Activated B cell treated with CpG ODN at 0.5 μM for 24 hours (primary cell): ENCODE measurements at regions not wholly inside any gene's neighbourhood (a gene's known extent, or its start where the extent isn't known, plus 50 kb on each side); places are given as distances from the start of the nearest gene placed in this dataset.

Source experiments
- ATAC-seq: fragments of 200-7000 bp; cut with Tn5 transposase; one replicate; pipeline ENCODE4 v1.10.0; 2021; ENCODE audit warnings: low read depth, mild to moderate bottlenecking, moderate library complexity
- CTCF ChIA-PET: fragments of 350-600 bp; sonication (Branson Sonifier 250); formaldehyde crosslinking; loops from one replicate; lab custom pipeline; 2021; ENCODE audit warnings: antibody characterized with exemption; lab: Charles Lee
- POLR2A ChIA-PET: fragments of 350-600 bp; sonication (Branson Sonifier 250); formaldehyde crosslinking; loops from one replicate; lab custom pipeline; 2021; ENCODE audit warnings: antibody characterized with exemption; lab: Charles Lee
- DNase-seq: peaks from one replicate; pipeline ENCODE4 v3.0.0; 2022
- H3K27ac Mint-ChIP-seq: one replicate; pipeline ENCODE4 v1.8.0; 2020; ENCODE audit warnings: mixed read lengths
- H3K27me3 Mint-ChIP-seq: one replicate; pipeline ENCODE4 v1.8.0; 2021; ENCODE audit warnings: mixed read lengths
- H3K36me3 Mint-ChIP-seq: one replicate; pipeline ENCODE4 v1.8.0; 2021; ENCODE audit warnings: low read depth, mixed read lengths
- H3K4me1 Mint-ChIP-seq: one replicate; pipeline ENCODE4 v1.8.0; 2021; ENCODE audit warnings: mixed read lengths
- H3K4me3 Mint-ChIP-seq: one replicate; pipeline ENCODE4 v1.8.0; 2020; ENCODE audit warnings: mild to moderate bottlenecking, mixed read lengths
- H3K9me3 Mint-ChIP-seq: one replicate; pipeline ENCODE4 v1.8.0; 2020; ENCODE audit warnings: mixed read lengths
- CTCF ChIP-seq: fragments of 200-600 bp; IDR thresholded peaks from one replicate; pipeline ENCODE4 v1.8.0; 2022; ENCODE audit warnings: antibody characterized with exemption, mild to moderate bottlenecking
- intact Hi-C: fragments of 100-400 bp; cut with micrococcal nuclease; formaldehyde crosslinking; loops from one replicate; pipeline ENCODE4 v1.15.1; 2024

DNA sequence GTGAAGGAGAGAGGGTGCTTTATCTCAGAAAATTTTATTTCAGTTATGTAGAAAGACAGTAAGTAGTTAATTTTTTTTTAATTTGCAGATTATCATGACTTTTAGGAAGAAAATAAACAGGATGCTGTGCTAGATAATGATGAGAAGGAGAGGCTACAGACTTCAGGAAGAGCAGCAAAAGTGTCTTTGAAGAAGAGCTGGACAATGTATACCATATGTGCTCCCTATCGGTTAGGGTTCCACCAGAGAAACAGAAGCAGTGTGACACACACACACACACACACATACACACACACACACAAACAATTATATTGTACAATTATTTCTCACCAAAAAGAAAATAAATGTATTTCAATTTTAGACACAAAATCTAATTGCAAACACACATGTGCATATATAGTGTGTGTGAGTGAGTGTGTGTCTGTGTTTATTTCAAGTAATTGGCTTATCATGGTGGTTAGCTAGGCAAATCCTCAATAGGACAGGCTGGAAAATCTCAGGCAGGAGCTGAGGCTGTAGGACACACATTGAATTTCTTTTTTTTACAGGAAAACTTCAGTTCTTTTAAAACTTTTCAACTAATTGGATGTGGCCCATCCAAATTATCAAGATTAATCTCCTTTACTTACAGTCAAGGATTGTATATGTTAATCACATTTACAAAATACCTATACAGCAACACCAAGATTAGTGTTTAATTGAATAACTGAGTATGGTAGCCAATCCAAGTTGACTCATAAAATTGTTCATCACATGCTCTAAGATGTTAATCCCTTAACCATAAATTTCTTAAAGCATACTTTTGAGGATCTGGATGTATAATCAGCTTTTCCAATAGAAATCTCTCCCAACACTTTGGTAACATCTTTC lies 235.8 kb upstream of the DCN start:
- Mint-ChIP-seq H3K36me3 (no peaks in the 10 kb centered on the region), H3K4me3 (no peak overlapping the region), H3K27me3 (peaks cover 22% of the 10 kb centered on the region), H3K27ac (no peak overlapping the region), H3K9me3 (no peaks in the 10 kb centered on the region), H3K4me1 (peaks cover 2% of the 10 kb centered on the region)
- POLR2A ChIA-PET, result no interaction called here
- CTCF ChIA-PET, result no interaction called here
- intact Hi-C loops, result no loop called here
- no peak for DNase-seq
- no peak for ATAC-seq
- TF ChIP-seq CTCF, result no peak

DNA sequence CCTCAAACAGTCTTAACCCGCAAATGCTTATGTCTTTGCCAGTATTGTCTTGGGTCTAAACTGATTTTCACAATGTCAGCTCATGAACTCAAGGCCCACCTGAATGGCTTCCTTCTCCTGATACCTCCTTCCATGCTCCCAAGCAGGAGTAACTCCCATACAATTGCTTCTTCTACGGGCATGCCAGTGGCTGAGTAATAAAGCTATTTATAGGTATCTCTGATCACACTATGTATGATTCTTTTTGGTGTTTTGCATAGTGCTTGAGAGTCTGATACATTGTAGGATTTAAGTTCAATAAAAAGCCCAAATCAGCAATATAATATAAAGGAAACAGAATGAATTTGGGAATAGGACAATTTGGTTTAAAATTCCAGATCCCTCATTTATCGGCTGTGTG lies 235.0 kb upstream of the DCN start:
- peaks cover 18% of the 10 kb centered on the region for H3K27me3 Mint-ChIP-seq
- CTCF ChIA-PET, result no interaction called here

GRCh38 chr12:91414636-91415035 lies 232.0 kb upstream of the DCN start:
- CTCF ChIA-PET, result no interaction called here
- intact Hi-C loops, result no loop called here
- no peak overlapping the region for H3K27ac Mint-ChIP-seq
- POLR2A ChIA-PET, result no interaction called here
- DNase-seq (no peak), ATAC-seq (no peak)
- H3K9me3 Mint-ChIP-seq, result no peaks in the 10 kb centered on the region
- H3K27me3 Mint-ChIP-seq, result peaks cover 18% of the 10 kb centered on the region
- no peaks in the 10 kb centered on the region for H3K4me1 Mint-ChIP-seq
- no peaks in the 10 kb centered on the region for H3K36me3 Mint-ChIP-seq
- no peak overlapping the region for H3K4me3 Mint-ChIP-seq
- TF ChIP-seq CTCF, result no peak

More for the DNA sequence above, 235.0 kb upstream of the DCN start:
- DNase-seq (no peak), ATAC-seq (no peak)
- Mint-ChIP-seq H3K36me3 (no peaks in the 10 kb centered on the region), H3K9me3 (no peaks in the 10 kb centered on the region), H3K4me1 (peaks cover 2% of the 10 kb centered on the region), H3K4me3 (no peak overlapping the region), H3K27ac (no peak overlapping the region)
- no peak for TF ChIP-seq CTCF
- POLR2A ChIA-PET, result no interaction called here
- intact Hi-C loops, result no loop called here

DNA sequence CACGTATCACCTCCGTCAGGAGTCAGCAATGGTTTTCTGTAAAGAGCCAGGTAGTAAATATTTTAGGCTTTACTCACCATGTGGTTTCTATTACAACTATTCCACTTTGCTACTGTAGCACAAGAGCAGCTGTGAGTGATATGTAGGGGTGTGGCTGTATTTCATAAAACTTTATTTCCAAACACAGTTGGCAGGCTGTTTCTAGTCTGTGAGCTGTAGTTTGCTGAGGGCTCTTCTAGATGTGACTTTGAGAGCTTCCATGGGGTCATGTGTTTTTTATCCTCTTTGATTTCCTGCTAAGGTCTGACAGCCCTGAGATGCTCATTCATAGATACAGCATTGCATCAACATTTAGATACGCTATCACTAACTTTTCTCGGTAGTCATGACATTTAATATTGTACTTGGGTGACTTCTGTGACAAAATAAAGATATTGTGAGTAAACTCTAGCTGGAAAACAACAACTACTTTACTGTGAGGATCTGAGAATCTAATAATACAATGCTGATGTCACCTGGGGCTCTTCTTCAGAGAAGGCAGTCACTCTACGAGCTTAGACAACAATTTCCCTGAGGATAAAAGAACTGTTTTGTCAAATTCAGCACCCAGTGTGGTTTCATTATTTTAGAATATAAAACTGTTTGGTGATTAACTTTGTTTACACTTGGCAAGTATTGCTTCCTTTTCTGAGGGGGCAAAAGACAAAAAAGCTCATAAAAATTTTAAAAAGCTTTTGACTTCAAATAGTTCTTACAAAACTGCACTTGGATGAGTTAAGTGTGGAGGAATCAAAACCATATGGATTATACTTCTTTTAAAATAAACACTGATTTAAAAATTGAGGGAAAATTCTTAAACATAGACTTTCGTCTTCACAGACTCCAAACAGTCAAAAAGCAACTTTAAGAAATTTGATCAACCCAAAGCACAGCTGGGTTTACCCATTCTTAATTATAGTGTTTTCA lies 231.2 kb upstream of the DCN start:
- Mint-ChIP-seq H3K27ac (no peak overlapping the region), H3K36me3 (no peaks in the 10 kb centered on the region), H3K9me3 (no peaks in the 10 kb centered on the region), H3K4me3 (no peak overlapping the region), H3K27me3 (peaks cover 18% of the 10 kb centered on the region), H3K4me1 (no peaks in the 10 kb centered on the region)
- ATAC-seq, result no peak
- ChIA-PET CTCF (no interaction called here), POLR2A (no interaction called here)
- TF ChIP-seq CTCF, result no peak
- no peak for DNase-seq
- intact Hi-C loops, result no loop called here

- H3K9me3 Mint-ChIP-seq, result no peaks in the 10 kb centered on the region
- ChIA-PET POLR2A (no interaction called here), CTCF (no interaction called here)
- intact Hi-C loops, result no loop called here
- TF ChIP-seq CTCF, result no peak
- H3K36me3 Mint-ChIP-seq, result no peaks in the 10 kb centered on the region
- no peak for ATAC-seq
- no peak overlapping the region for H3K4me3 Mint-ChIP-seq
- no peak for DNase-seq
- H3K27ac Mint-ChIP-seq, result no peak overlapping the region
- no peaks in the 10 kb centered on the region for H3K4me1 Mint-ChIP-seq
- peaks cover 4% of the 10 kb centered on the region for H3K27me3 Mint-ChIP-seq
Measured at GRCh38 chr12:91406920-91407341, 224.3 kb upstream of the DCN start.
